Skeletal muscle tissue (tissue), 3 donors: ENCODE measurements at regions not wholly inside any gene's neighbourhood (a gene's known extent, or its start where the extent isn't known, plus 50 kb on each side); places are given as distances from the start of the nearest gene placed in this dataset.

ENCODE experiments used
- H3K27ac ChIP-seq: one replicate; pipeline ENCODE4 v1.7.0; 2013; ENCODE audit warnings: mild to moderate bottlenecking, low read depth, low read length, inconsistent platforms
- H3K27me3 ChIP-seq, 3 donors: one replicate each; pipeline ENCODE4 v1.7.0; 2013; ENCODE audit warnings: low read length in 3 of 3; ENCODE audit not compliant: control insufficient read depth in 3 of 3, insufficient read depth in 3 of 3
- H3K36me3 ChIP-seq, 3 donors: one replicate each; pipeline ENCODE4 v1.7.0; 2013; ENCODE audit warnings: low read length in 3 of 3; ENCODE audit not compliant: control insufficient read depth in 3 of 3, insufficient read depth in 3 of 3
- H3K4me1 ChIP-seq, 3 donors: one replicate each; pipeline ENCODE4 v1.7.0; 2013; ENCODE audit warnings: low read length in 3 of 3, mild to moderate bottlenecking in 3 of 3; ENCODE audit not compliant: control insufficient read depth in 3 of 3, insufficient read depth in 3 of 3
- H3K4me3 ChIP-seq, 3 donors: one replicate each; pipeline ENCODE4 v1.7.0; 2013; ENCODE audit warnings: low read length in 3 of 3
- H3K9ac ChIP-seq, 3 donors: one replicate each; pipeline ENCODE4 v1.7.0; 2013; ENCODE audit warnings: low read length in 3 of 3, mild to moderate bottlenecking in 3 of 3, moderate library complexity in 2 of 3, low read depth in 1 of 3
- H3K9me3 ChIP-seq, 3 donors: one replicate each; pipeline ENCODE4 v1.7.0; 2013; ENCODE audit warnings: low read length in 3 of 3; ENCODE audit not compliant: control insufficient read depth in 3 of 3
- donor health status: Osteomylitis.

- Histone ChIP-seq H3K9ac (no peak overlapping the region), H3K9me3 (no peaks in the 10 kb centered on the region), H3K36me3 (no peaks in the 10 kb centered on the region), H3K27me3 (peaks cover 0 to 6% (median 6%) of the 10 kb centered on the region in 3 donors), H3K4me3 (no peak overlapping the region), H3K4me1 (no peaks in the 10 kb centered on the region), H3K27ac (no peak overlapping the region)
Observed at GRCh38 chr2:239471011-239471792, 70.4 kb upstream of the HDAC4 start.

GRCh38 chr2:239470151-239470900 is 69.5 kb upstream of the HDAC4 start:
- Histone ChIP-seq H3K4me3 (no peak overlapping the region), H3K27ac (no peak overlapping the region), H3K27me3 (peaks cover 6% of the 10 kb centered on the region in 3 donors), H3K4me1 (peaks cover 0 to 2% (median 0%) of the 10 kb centered on the region in 3 donors), H3K9me3 (no peaks in the 10 kb centered on the region), H3K36me3 (no peaks in the 10 kb centered on the region), H3K9ac (no peak overlapping the region)

DNA sequence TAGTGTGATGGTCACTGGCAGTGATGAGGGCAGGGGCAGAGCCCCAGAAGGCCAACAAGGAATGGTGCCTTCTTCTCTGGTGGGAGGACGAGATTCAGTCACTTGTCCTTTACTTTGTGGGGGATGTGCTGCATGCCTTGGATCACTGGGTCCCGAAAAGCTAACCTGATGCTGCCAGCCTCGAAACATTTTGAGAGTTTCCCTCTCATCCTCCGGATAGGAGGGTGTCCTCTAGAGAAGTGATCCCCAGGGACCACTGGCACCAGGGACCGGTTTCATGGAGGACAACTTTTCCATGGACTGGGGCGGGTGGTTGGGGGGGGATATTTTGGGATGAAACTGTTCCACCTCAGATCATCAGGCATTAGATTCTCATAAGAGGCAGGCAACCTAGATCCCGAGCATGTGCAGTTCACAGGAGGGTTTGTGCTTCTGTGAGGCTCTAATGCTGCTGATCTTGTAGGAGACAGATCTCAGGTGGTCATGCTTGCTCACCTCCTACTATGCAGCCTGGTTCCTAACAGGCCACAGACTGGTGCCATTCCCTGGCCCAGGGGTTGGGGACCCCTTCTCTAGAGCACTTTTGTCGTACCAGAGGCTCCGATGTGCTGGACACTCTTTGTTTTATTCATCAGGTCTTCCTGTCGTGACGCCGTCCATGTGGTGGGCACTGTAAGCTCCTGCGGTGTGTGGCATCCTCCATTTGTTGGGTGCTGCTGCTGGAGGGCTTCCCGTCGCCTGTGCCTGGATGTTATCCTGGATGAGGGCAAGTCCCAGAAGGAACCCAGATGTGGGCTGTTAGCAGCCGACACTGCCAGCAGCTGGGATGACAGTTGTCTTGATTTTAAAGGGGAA is 68.5 kb upstream of the HDAC4 start:
- Histone ChIP-seq H3K9ac (no peak overlapping the region), H3K27me3 (peaks cover 6 to 11% (median 6%) of the 10 kb centered on the region in 3 donors)

DNA sequence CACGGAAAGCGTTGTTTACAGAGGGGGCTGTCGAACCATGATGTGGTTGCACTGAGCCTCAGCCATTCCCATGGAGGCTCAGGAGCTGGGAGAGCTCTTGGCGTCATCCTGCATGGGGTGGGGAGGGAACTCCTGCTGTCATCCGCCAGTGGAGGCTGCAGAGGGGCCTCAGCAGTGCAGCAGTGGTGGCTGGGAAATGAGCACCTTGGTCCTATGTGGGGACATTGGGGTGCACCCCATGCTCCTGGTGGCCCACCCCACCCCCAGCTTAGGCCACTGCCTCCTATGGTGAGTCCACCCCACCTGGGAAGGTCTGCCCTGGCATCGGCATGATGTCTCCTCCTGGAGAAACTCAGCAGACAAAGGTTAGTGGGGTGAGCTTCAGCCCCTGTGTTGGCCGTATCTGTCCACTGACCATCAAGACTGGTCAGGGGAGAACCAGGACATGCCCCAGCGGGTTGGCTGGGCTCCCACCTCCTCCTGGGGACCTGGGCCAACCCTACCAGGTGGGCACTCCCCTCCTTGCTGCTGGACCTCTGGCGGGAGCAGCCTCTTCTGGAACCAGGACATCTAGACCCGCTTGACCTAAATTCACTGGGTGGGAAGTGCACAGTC is 67.8 kb upstream of the HDAC4 start:
- H3K27ac ChIP-seq = no peak overlapping the region
- H3K36me3 ChIP-seq = no peaks in the 10 kb centered on the region
- H3K4me1 ChIP-seq = peaks cover 13 to 16% (median 14%) of the 10 kb centered on the region in 3 donors
- H3K27me3 ChIP-seq = peaks cover 5 to 11% (median 6%) of the 10 kb centered on the region in 3 donors
- no peaks in the 10 kb centered on the region for H3K9me3 ChIP-seq
- no peak overlapping the region for H3K4me3 ChIP-seq
- no peak overlapping the region for H3K9ac ChIP-seq

More for the DNA sequence above, 68.5 kb upstream of the HDAC4 start:
- H3K4me3 ChIP-seq = no peak overlapping the region
- no peak overlapping the region for H3K27ac ChIP-seq
- H3K4me1 ChIP-seq = peaks cover 7 to 9% (median 7%) of the 10 kb centered on the region in 3 donors
- no peaks in the 10 kb centered on the region for H3K9me3 ChIP-seq
- H3K36me3 ChIP-seq = no peaks in the 10 kb centered on the region

- Histone ChIP-seq H3K9me3 (no peaks in the 10 kb centered on the region), H3K4me3 (no peak overlapping the region), H3K36me3 (no peaks in the 10 kb centered on the region), H3K27me3 (peaks cover 2 to 11% (median 6%) of the 10 kb centered on the region in 3 donors), H3K4me1 (peaks cover 19 to 22% (median 19%) of the 10 kb centered on the region in 3 donors), H3K9ac (no peak overlapping the region), H3K27ac (no peak overlapping the region)
Observed at GRCh38 chr2:239467956-239468490, 67.2 kb upstream of the HDAC4 start.

DNA sequence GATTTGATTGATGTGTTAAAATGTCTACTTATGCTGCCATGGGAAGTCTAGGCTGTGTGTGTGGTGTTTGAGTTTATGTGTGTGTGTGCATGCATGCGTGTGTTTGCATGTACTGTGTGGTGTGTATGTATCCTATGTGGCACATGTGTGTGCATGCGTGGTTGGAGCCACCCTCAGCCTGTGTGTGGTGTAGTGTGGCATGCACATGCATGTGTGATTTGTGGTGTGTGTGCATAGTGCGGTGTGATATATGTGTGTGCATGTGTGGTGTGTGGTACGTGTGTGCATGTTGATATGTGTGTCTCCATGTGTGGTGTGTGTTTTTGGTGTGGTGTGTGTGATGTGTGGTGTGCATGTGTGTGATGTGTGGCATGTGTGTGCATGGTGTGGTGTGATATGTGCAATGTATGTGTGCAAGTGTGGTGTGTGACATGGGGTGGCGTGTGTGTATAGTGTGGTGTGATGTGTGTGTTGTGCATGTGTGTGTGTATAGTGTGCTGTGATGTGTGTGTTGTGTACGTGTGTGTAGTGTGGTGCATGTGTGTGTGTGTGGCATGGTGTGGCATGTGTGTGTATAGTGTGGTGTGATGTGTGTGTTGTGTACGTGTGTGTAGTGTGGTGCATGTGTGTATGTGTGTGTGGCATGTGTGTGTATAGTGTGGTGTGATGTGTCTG is 66.6 kb upstream of the HDAC4 start:
- Histone ChIP-seq H3K27me3 (peaks cover 6 to 11% (median 6%) of the 10 kb centered on the region in 3 donors), H3K27ac (no peak overlapping the region)

GRCh38 chr2:239466755-239467271 is 66.0 kb upstream of the HDAC4 start:
- Histone ChIP-seq H3K27ac (no peak overlapping the region), H3K4me3 (no peak overlapping the region), H3K9me3 (no peaks in the 10 kb centered on the region), H3K27me3 (peaks cover 6 to 11% (median 6%) of the 10 kb centered on the region in 3 donors), H3K4me1 (peaks cover 21 to 27% (median 21%) of the 10 kb centered on the region in 3 donors), H3K36me3 (no peaks in the 10 kb centered on the region), H3K9ac (no peak overlapping the region)

More for the DNA sequence above, 66.6 kb upstream of the HDAC4 start:
- no peak overlapping the region for H3K4me3 ChIP-seq
- no peaks in the 10 kb centered on the region for H3K9me3 ChIP-seq
- peaks cover 21 to 27% (median 21%) of the 10 kb centered on the region in 3 donors for H3K4me1 ChIP-seq
- no peak overlapping the region for H3K9ac ChIP-seq
- no peaks in the 10 kb centered on the region for H3K36me3 ChIP-seq

DNA sequence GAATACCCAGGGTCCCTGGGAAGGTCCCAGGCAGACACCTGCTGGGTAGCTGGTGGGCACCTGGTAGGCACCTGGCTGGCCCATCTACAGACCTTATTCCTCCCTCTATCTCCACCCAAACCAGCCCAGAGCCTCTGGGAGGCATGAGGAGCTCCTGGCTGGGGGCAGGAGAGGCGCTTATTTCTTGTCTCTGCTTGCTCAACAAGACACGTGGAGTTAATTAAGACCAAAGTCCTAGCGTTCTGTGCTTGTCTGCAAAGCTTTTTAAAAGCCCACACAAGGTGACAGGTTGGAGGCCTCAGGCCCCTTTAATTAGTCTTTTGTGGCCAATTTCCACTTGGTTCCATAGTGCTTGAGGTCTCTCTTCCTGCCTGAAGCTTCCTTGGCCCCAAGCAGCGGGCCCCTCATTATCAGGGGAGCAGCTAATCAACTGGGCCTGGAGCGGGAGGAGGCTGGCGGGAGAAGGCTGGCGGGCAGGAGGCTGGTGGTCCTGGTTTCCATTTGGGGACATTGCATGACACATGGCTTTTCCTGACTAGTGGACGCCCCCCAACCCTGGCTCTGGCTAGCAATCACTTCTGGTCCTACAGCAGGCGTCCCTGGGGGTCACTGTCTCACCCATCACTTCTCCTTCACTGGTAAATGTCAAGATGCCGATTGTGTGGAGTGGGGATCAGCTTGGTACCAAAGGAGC is 65.4 kb upstream of the HDAC4 start:
- H3K36me3 ChIP-seq = no peaks in the 10 kb centered on the region
- no peaks in the 10 kb centered on the region for H3K9me3 ChIP-seq
- H3K4me1 ChIP-seq = peaks cover 21 to 27% (median 21%) of the 10 kb centered on the region in 3 donors
- no peak overlapping the region for H3K9ac ChIP-seq
- no peak overlapping the region for H3K27ac ChIP-seq
- H3K4me3 ChIP-seq = no peak overlapping the region
- peaks cover 6 to 11% (median 6%) of the 10 kb centered on the region in 3 donors for H3K27me3 ChIP-seq
